ENCODE measurements at regions not wholly inside any gene's neighbourhood (a gene's known extent, or its start where the extent isn't known, plus 50 kb on each side); places are given as distances from the start of the nearest gene placed in this dataset.

- CTCF ChIA-PET, result no interaction called here
- no peaks in the 10 kb centered on the region for H3K9me3 ChIP-seq (ENCODE audit: control insufficient read depth in 1 of 2, insufficient read depth in 1 of 2, low read length in 2 of 2)
- ATAC-seq (ENCODE audit: poor library complexity), result no peak
- peaks cover 0 to 5% of the 10 kb centered on the region in 2 experiments for H3K27me3 ChIP-seq (ENCODE audit: control insufficient read depth in 1 of 2, insufficient read depth in 2 of 2, low read length in 2 of 2)
- no peaks in the 10 kb centered on the region for H3K4me1 ChIP-seq (ENCODE audit: insufficient read depth, low read length)
- TF ChIP-seq CTCF (IDR thresholded peaks at IDR 0.05), result no peak
- H3K4me3 ChIP-seq (ENCODE audit: low read length), result no peak overlapping the region
- intact Hi-C loops (cut with DNase I, micrococcal nuclease), result no loop called here
- Mint-ChIP-seq H3K27me3 (peaks cover 38% of the 10 kb centered on the region), H3K9me3 (no peaks in the 10 kb centered on the region), H3K36me3 (ENCODE audit: low read depth) (no peaks in the 10 kb centered on the region), H3K4me1 (ENCODE audit: low read depth) (no peaks in the 10 kb centered on the region), H3K27ac (no peak overlapping the region), H3K4me3 (no peak overlapping the region)
- H3K36me3 ChIP-seq (ENCODE audit: insufficient read depth, low read length), result no peaks in the 10 kb centered on the region
- no peak overlapping the region for H3K27ac ChIP-seq (ENCODE audit: low read depth in 1 of 2, low read length in 2 of 2)
- POLR2A ChIA-PET, result no interaction called here
- no peak for DNase-seq
These were observed 321.0 kb upstream of the THSD7B start for GRCh38 chr2:136444323-136444722.

- DNase-seq (no peak), ATAC-seq (ENCODE audit: poor library complexity) (no peak)
- Mint-ChIP-seq H3K27me3 (peaks cover 35% of the 10 kb centered on the region), H3K36me3 (ENCODE audit: low read depth) (no peaks in the 10 kb centered on the region), H3K4me1 (ENCODE audit: low read depth) (no peaks in the 10 kb centered on the region), H3K9me3 (no peaks in the 10 kb centered on the region), H3K4me3 (no peak overlapping the region), H3K27ac (no peak overlapping the region)
- Histone ChIP-seq H3K9me3 (ENCODE audit: control insufficient read depth in 1 of 2, insufficient read depth in 1 of 2, low read length in 2 of 2) (no peaks in the 10 kb centered on the region), H3K27ac (ENCODE audit: low read depth in 1 of 2, low read length in 2 of 2) (no peak overlapping the region), H3K36me3 (ENCODE audit: insufficient read depth, low read length) (no peaks in the 10 kb centered on the region), H3K4me3 (ENCODE audit: low read length) (no peak overlapping the region), H3K27me3 (ENCODE audit: control insufficient read depth in 1 of 2, insufficient read depth in 2 of 2, low read length in 2 of 2) (no peaks in the 10 kb centered on the region), H3K4me1 (ENCODE audit: insufficient read depth, low read length) (no peaks in the 10 kb centered on the region)
- ChIA-PET POLR2A (no interaction called here), CTCF (interaction anchor here (0.6 kb wide), 1 partner anchor 241 kb away, joined by 3 read pairs; no protein-coding TSS in a partner anchor)
- intact Hi-C loops (cut with DNase I, micrococcal nuclease), result no loop called here
- TF ChIP-seq CTCF (IDR thresholded peaks at IDR 0.05), result no peak
These were observed 321.7 kb upstream of the THSD7B start for GRCh38 chr2:136443661-136444060.

- Mint-ChIP-seq H3K4me3 (no peak overlapping the region), H3K27me3 (peaks cover 21% of the 10 kb centered on the region), H3K9me3 (no peaks in the 10 kb centered on the region), H3K27ac (no peak overlapping the region), H3K4me1 (ENCODE audit: low read depth) (no peaks in the 10 kb centered on the region), H3K36me3 (ENCODE audit: low read depth) (no peaks in the 10 kb centered on the region)
- no peak overlapping the region for H3K4me3 ChIP-seq (ENCODE audit: low read length)
- no peaks in the 10 kb centered on the region for H3K27me3 ChIP-seq (ENCODE audit: control insufficient read depth in 1 of 2, insufficient read depth in 2 of 2, low read length in 2 of 2)
- ChIA-PET CTCF (no interaction called here), POLR2A (no interaction called here)
- TF ChIP-seq CTCF (IDR thresholded peaks at IDR 0.05), result no peak
- ATAC-seq (ENCODE audit: poor library complexity) (no peak), DNase-seq (no peak)
- H3K4me1 ChIP-seq (ENCODE audit: insufficient read depth, low read length), result no peaks in the 10 kb centered on the region
- intact Hi-C loops (cut with DNase I, micrococcal nuclease), result no loop called here
- no peaks in the 10 kb centered on the region for H3K9me3 ChIP-seq (ENCODE audit: control insufficient read depth in 1 of 2, insufficient read depth in 1 of 2, low read length in 2 of 2)
- no peaks in the 10 kb centered on the region for H3K36me3 ChIP-seq (ENCODE audit: insufficient read depth, low read length)
- no peak overlapping the region for H3K27ac ChIP-seq (ENCODE audit: low read depth in 1 of 2, low read length in 2 of 2)
These were observed 323.2 kb upstream of the THSD7B start for GRCh38 chr2:136441979-136442714.
